Colon (tissue), 2 donors: ENCODE measurements at regions not wholly inside any gene's neighbourhood (a gene's known extent, or its start where the extent isn't known, plus 50 kb on each side); places are given as distances from the start of the nearest gene placed in this dataset.
"Not testable (repeated sequence)": the region's sequence is repeated elsewhere in the genome, so short reads cannot be mapped to it uniquely, and the experiment has no call there.

Source experiments
- FAIRE-seq: peaks from 2 replicates; lab custom pipeline; 2012; peaks lifted over from hg19 to GRCh38; lab: Jason Lieb, UNC
- donor health status: control.
- donor health status: control.

DNA sequence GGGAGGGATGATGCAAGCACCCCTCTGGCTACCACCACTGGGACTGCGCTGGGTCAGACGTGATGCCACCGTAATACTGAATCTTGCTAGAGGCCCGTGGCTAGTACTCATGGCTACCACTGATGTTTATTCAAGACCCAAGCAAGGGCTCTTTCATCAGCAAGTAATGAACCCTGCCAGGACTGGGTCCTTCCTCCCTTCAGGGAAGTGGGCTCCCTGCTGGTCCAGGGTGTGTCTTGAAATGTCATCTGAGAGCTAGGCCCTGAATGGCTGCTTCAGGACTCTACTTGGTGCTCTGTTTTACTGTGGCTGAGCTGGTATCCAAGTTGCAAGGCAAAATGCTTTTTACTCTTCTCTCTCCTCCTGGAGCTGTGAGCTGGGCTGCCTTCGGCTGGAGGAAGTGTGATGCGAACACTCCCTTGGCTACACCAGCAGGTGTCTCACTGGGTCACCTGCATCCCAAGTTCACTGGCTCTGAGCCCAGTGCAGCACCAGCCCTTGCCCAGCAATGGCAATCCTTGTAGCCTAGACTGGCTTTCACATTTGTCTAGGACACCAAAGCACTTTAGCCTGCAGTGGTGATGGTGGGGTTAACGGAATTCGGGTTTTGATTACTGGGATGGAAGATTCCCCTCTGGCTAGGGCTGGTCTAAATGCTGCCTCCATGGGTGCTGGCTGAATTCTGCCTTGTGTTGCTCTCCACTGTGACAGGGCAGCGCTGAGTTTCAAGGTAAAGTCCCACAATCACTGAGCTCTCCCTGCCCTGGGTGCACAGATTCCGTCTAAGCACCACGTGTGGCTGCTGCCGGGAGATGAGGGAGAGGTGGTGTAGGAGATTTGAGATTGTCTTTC lies 98.6 kb downstream of the USP22 start:
- no peak for FAIRE-seq

DNA sequence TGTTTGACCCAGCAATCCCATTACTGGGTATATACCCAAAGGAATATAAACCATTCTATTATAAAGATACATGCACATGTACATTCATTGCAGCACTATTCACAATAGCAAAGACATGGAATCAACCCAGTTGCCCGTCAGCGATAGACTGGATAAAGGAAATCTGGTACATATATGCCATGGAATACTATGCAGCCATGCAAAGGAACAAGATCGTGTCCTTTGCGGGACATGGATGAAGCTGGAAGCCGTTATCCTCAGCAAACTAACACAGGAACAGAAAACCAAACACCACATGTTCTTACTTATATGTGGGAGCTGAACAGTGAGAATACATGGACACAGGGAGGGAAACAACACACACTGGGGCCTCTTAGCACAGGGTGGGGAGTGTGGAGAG lies 95.1 kb downstream of the USP22 start:
- not testable (repeated sequence) for FAIRE-seq

GRCh38 chr17:20948984-20949777 lies 93.6 kb downstream of the USP22 start:
- FAIRE-seq = no peak
